SK-N-SH (cell line): ENCODE measurements at regions not wholly inside any gene's neighbourhood (a gene's known extent, or its start where the extent isn't known, plus 50 kb on each side); places are given as distances from the start of the nearest gene placed in this dataset.

Experiments
- CTCF ChIA-PET: fragments of 300-600, 350-600 bp; formaldehyde crosslinking; extraction: SDS; loops from one replicate; lab custom pipeline; 2021; lab: Yijun Ruan, JAX
- POLR2A ChIA-PET: fragments of 350-600 bp; sonication (Branson Sonifier 250); formaldehyde crosslinking; extraction: SDS; loops from one replicate; lab custom pipeline; 2020; ENCODE audit warnings: antibody characterized with exemption, inconsistent platforms; lab: Yijun Ruan, JAX
- DNase-seq: peaks from one replicate; pipeline ENCODE4 v3.0.0; 2012
- H2AFZ ChIP-seq: fragments of 200-600 bp; sonication (generic); 2 replicates; pipeline ENCODE4 v1.8.1; 2016; ENCODE audit warnings: antibody characterized with exemption, mild to moderate bottlenecking, low read depth
- H3F3A ChIP-seq: fragments of 200-600 bp; sonication (generic); replicated peaks from 2 replicates; pipeline ENCODE3; 2016; ENCODE audit warnings: antibody characterized with exemption, mild to moderate bottlenecking; ENCODE audit not compliant: insufficient read depth
- H3K27ac ChIP-seq, 2 experiments: fragments of 200-500 bp in 1 of 2; fragments of 200-600 bp in 1 of 2; sonication (Bioruptor generic) in 1 of 2; sonication (generic), shearing (Covaris generic) in 1 of 2; 2 replicates each; pipeline versions ENCODE4 v1.5.1 to v1.6.1; 2014 to 2016; ENCODE audit warnings: low read depth in 2 of 2, inconsistent platforms in 1 of 2, low read length in 1 of 2, mild to moderate bottlenecking in 1 of 2, mixed read lengths in 1 of 2
- H3K27me3 ChIP-seq: fragments of 200-600 bp; sonication (generic), shearing (Covaris generic); 2 replicates; pipeline ENCODE4 v1.6.1; 2016; ENCODE audit warnings: mixed run types; ENCODE audit not compliant: insufficient read depth
- H3K36me3 ChIP-seq, 2 experiments: fragments of 200-500 bp in 1 of 2; fragments of 200-600 bp in 1 of 2; sonication (Bioruptor generic) in 1 of 2; sonication (generic) in 1 of 2; replicated peaks in 1 of 2; 2 replicates each; pipeline versions ENCODE3 to v1.5.1; 2014 to 2016; ENCODE audit warnings: low read length in 1 of 2, mild to moderate bottlenecking in 1 of 2; ENCODE audit not compliant: insufficient read depth in 2 of 2, control insufficient read depth in 1 of 2
- H3K4me1 ChIP-seq, 2 experiments: fragments of 200-500 bp in 1 of 2; fragments of 200-600 bp in 1 of 2; sonication (Bioruptor generic) in 1 of 2; sonication (generic), shearing (Covaris generic) in 1 of 2; 2 replicates each; pipeline versions ENCODE4 v1.5.1 to v1.6.1; 2014 to 2016; ENCODE audit warnings: low read depth in 1 of 2, low read length in 1 of 2, mixed run types in 1 of 2; ENCODE audit not compliant: insufficient read depth in 2 of 2, control insufficient read depth in 1 of 2
- H3K4me2 ChIP-seq: fragments of 200-600 bp; sonication (generic), shearing (Covaris generic); 2 replicates; pipeline ENCODE4 v1.6.1; 2017; ENCODE audit warnings: mixed run types
- H3K4me3 ChIP-seq, 2 experiments: fragments of 200-500 bp in 1 of 2; fragments of 200-600 bp in 1 of 2; sonication (Bioruptor generic) in 1 of 2; sonication (generic), shearing (Covaris generic) in 1 of 2; 2 replicates each; pipeline versions ENCODE4 v1.5.1 to v1.8.1; 2014 to 2016; ENCODE audit warnings: low read depth in 2 of 2, inconsistent platforms in 1 of 2, low read length in 1 of 2, mild to moderate bottlenecking in 1 of 2, mixed read lengths in 1 of 2, moderate library complexity in 1 of 2
- H3K79me2 ChIP-seq: fragments of 200-600 bp; sonication (generic); 2 replicates; pipeline ENCODE4 v1.8.1; 2017; ENCODE audit warnings: mild to moderate bottlenecking; ENCODE audit not compliant: insufficient read depth
- H3K9ac ChIP-seq: fragments of 200-600 bp; sonication (generic); 2 replicates; pipeline ENCODE4 v1.6.1; 2017; ENCODE audit warnings: mixed run types
- H3K9me2 ChIP-seq: fragments of 200-600 bp; sonication (generic); 2 replicates; pipeline ENCODE4 v1.6.1; 2017; ENCODE audit warnings: mixed run types
- H3K9me3 ChIP-seq: fragments of 200-600 bp; sonication (generic); 2 replicates; pipeline ENCODE4 v1.6.1; 2017; ENCODE audit warnings: mixed run types, mild to moderate bottlenecking, moderate library complexity
- H4K20me1 ChIP-seq: fragments of 200-600 bp; sonication (generic); 2 replicates; pipeline ENCODE4 v1.6.1; 2017; ENCODE audit warnings: mild to moderate bottlenecking, mixed run types; ENCODE audit not compliant: insufficient read depth
- ELF1 ChIP-seq: IDR thresholded peaks from 2 replicates; pipeline ENCODE4 v1.4.0; 2012
- FOSL2 ChIP-seq: IDR thresholded peaks from 2 replicates; pipeline ENCODE4 v1.4.0; 2012; ENCODE audit warnings: low read depth, mild to moderate bottlenecking, moderate library complexity, borderline replicate concordance
- GABPA ChIP-seq: IDR thresholded peaks from 2 replicates; pipeline ENCODE4 v1.4.0; 2012; ENCODE audit warnings: low read depth, mild to moderate bottlenecking
- IRF3 ChIP-seq: fragments of 150-350 bp; IDR thresholded peaks from 2 replicates; pipeline ENCODE4 v1.6.1; 2016; ENCODE audit warnings: mild to moderate bottlenecking, low read depth, low read length
- MAX ChIP-seq: IDR thresholded peaks from 2 replicates; pipeline ENCODE4 v1.4.0; 2012; ENCODE audit warnings: low read depth
- MXI1 ChIP-seq: IDR thresholded peaks from 2 replicates; pipeline ENCODE4 v1.6.1; 2012; ENCODE audit warnings: mild to moderate bottlenecking, low read depth, low read length, improper control_type of control experiment
- RAD21 ChIP-seq: IDR thresholded peaks from 2 replicates; pipeline ENCODE4 v1.6.1; 2012; ENCODE audit warnings: mild to moderate bottlenecking, low read length
- REST ChIP-seq: IDR thresholded peaks from 2 replicates; pipeline ENCODE4 v1.6.1; 2012; ENCODE audit warnings: mild to moderate bottlenecking, low read depth, low read length, moderate library complexity
- RFX5 ChIP-seq: IDR thresholded peaks from 2 replicates; pipeline ENCODE4 v1.6.1; 2012; ENCODE audit warnings: mild to moderate bottlenecking, improper control_type of control experiment, low read length
- TAF1 ChIP-seq: IDR thresholded peaks from 2 replicates; pipeline ENCODE4 v1.6.1; 2012; ENCODE audit warnings: low read depth, mild to moderate bottlenecking, low read length, moderate library complexity, borderline replicate concordance
- WGBS: methylation state at CpG from one replicate; pipeline ENCODE4 v1.1.6; 2017; ENCODE audit warnings: low lambda C conversion rate; 5-methylcytosine and 5-hydroxymethylcytosine counted together

- Histone ChIP-seq H3K27me3 (no peaks in the 10 kb centered on the region), H3K27ac (no peak overlapping the region), H3K9me2 (no peaks in the 10 kb centered on the region; the same call in 1 of the 2 replicates), H3K36me3 (no peaks in the 10 kb centered on the region), H3K4me3 (no peak overlapping the region), H3K9me3 (no peaks in the 10 kb centered on the region), H3K4me1 (no peaks in the 10 kb centered on the region), H3K9ac (no peak overlapping the region), H3F3A (no peaks in the 10 kb centered on the region), H3K4me2 (no peak overlapping the region), H3K79me2 (no peaks in the 10 kb centered on the region), H4K20me1 (no peaks in the 10 kb centered on the region), H2AFZ (no peak overlapping the region)
- ChIA-PET CTCF (no interaction called here), POLR2A (no interaction called here)
- TF ChIP-seq REST = peak; percentile 63; the same call in 1 of the 2 replicates
- TF ChIP-seq MAX = no peak
- no peak for TF ChIP-seq ELF1
- no peak for TF ChIP-seq FOSL2
- no peak for TF ChIP-seq GABPA
- TF ChIP-seq RFX5 = no peak
- 31% methylated on average over 9 of the region's 9 CpGs for WGBS
- no peak for DNase-seq
Measured at GRCh38 chr6:19921786-19922185, 84.6 kb downstream of the ID4 start.

- CTCF ChIA-PET = no interaction called here
- Histone ChIP-seq H3K79me2 (no peaks in the 10 kb centered on the region), H3K36me3 (no peaks in the 10 kb centered on the region), H3K9ac (no peak overlapping the region), H4K20me1 (no peaks in the 10 kb centered on the region), H2AFZ (no peak overlapping the region), H3F3A (no peaks in the 10 kb centered on the region), H3K9me2 (no peaks in the 10 kb centered on the region), H3K4me3 (no peak overlapping the region), H3K27me3 (no peaks in the 10 kb centered on the region), H3K9me3 (no peaks in the 10 kb centered on the region), H3K4me1 (no peaks in the 10 kb centered on the region), H3K4me2 (no peak overlapping the region), H3K27ac (no peak overlapping the region)
- no peak for DNase-seq
- TF ChIP-seq IRF3 (no peak), TAF1 (no peak), MXI1 (no peak), RAD21 (no peak), RFX5 (no peak), FOSL2 (no peak)
- WGBS = 2% methylated on average over 1 of the region's 1 CpG
- POLR2A ChIA-PET = no interaction called here
Measured at GRCh38 chr6:19925533-19925932, 88.4 kb downstream of the ID4 start.
